H9 (cell line): ENCODE measurements at regions not wholly inside any gene's neighbourhood (a gene's known extent, or its start where the extent isn't known, plus 50 kb on each side); places are given as distances from the start of the nearest gene placed in this dataset.

ENCODE experiments used
- DNase-seq: peaks from one replicate; pipeline ENCODE4 v3.0.0-alpha.2; 2017
- H2AFZ ChIP-seq: one replicate; pipeline ENCODE4 v1.6.1; 2013; ENCODE audit warnings: mild to moderate bottlenecking, low read length, control low read depth, moderate library complexity
- H2AK5ac ChIP-seq: 2 replicates; pipeline ENCODE4 v1.6.1; 2013; ENCODE audit warnings: low read length, control low read depth, mixed read lengths; ENCODE audit not compliant: insufficient read length
- H2BK120ac ChIP-seq: one replicate; pipeline ENCODE4 v1.6.1; 2013; ENCODE audit warnings: low read depth, mild to moderate bottlenecking, low read length, control low read depth, inconsistent platforms; ENCODE audit not compliant: poor library complexity, severe bottlenecking
- H2BK12ac ChIP-seq: 2 replicates; pipeline ENCODE4 v1.6.1; 2013; ENCODE audit warnings: low read length, control low read depth, mixed read lengths, low read depth; ENCODE audit not compliant: insufficient read length
- H2BK15ac ChIP-seq: 2 replicates; pipeline ENCODE4 v1.6.1; 2013; ENCODE audit warnings: low read depth, low read length, control low read depth
- H2BK20ac ChIP-seq: one replicate; pipeline ENCODE4 v1.6.1; 2013; ENCODE audit warnings: low read depth, mild to moderate bottlenecking, low read length, control low read depth, inconsistent platforms; ENCODE audit not compliant: poor library complexity, severe bottlenecking
- H2BK5ac ChIP-seq: 2 replicates; pipeline ENCODE4 v1.6.1; 2013; ENCODE audit warnings: low read length, control low read depth, mixed read lengths; ENCODE audit not compliant: insufficient read length
- H3K14ac ChIP-seq: 2 replicates; pipeline ENCODE4 v1.6.1; 2013; ENCODE audit warnings: low read length, control low read depth; ENCODE audit not compliant: insufficient read depth
- H3K18ac ChIP-seq: 2 replicates; pipeline ENCODE4 v1.6.1; 2013; ENCODE audit warnings: low read depth, mild to moderate bottlenecking, mixed read lengths, low read length, control low read depth; ENCODE audit not compliant: insufficient read length
- H3K23ac ChIP-seq: 2 replicates; pipeline ENCODE4 v1.6.1; 2013; ENCODE audit warnings: low read length, control low read depth, mixed read lengths, low read depth; ENCODE audit not compliant: insufficient read length
- H3K23me2 ChIP-seq: 2 replicates; pipeline ENCODE4 v1.6.1; 2013; ENCODE audit warnings: low read depth, mild to moderate bottlenecking, mixed read lengths, low read length, control low read depth; ENCODE audit not compliant: insufficient read length, poor library complexity, severe bottlenecking
- H3K27ac ChIP-seq: 2 replicates; pipeline ENCODE4 v1.5.1; 2013; ENCODE audit warnings: low read length, control low read depth, mixed read lengths, low read depth; ENCODE audit not compliant: insufficient read length
- H3K27me3 ChIP-seq: 2 replicates; pipeline ENCODE4 v1.6.1; 2013; ENCODE audit warnings: low read length, control low read depth, inconsistent platforms; ENCODE audit not compliant: insufficient read depth
- H3K4ac ChIP-seq: 2 replicates; pipeline ENCODE4 v1.6.1; 2013; ENCODE audit warnings: low read depth, mild to moderate bottlenecking, control low read depth, inconsistent platforms, low read length, moderate library complexity
- H3K4me1 ChIP-seq: 2 replicates; pipeline ENCODE4 v1.6.1; 2013; ENCODE audit warnings: low read length, control low read depth, inconsistent platforms; ENCODE audit not compliant: insufficient read depth
- H3K4me2 ChIP-seq: 2 replicates; pipeline ENCODE4 v1.6.1; 2013; ENCODE audit warnings: low read length, control low read depth, mixed read lengths; ENCODE audit not compliant: insufficient read length, insufficient read depth
- H3K56ac ChIP-seq: 2 replicates; pipeline ENCODE4 v1.6.1; 2013; ENCODE audit warnings: low read depth, mild to moderate bottlenecking, mixed read lengths, low read length, control low read depth; ENCODE audit not compliant: insufficient read length
- H3K79me1 ChIP-seq: 2 replicates; pipeline ENCODE4 v1.6.1; 2013; ENCODE audit warnings: low read depth, mild to moderate bottlenecking, moderate library complexity, low read length, control low read depth, inconsistent platforms; ENCODE audit not compliant: insufficient read depth, poor library complexity, severe bottlenecking
- H3K79me2 ChIP-seq: 2 replicates; pipeline ENCODE4 v1.6.1; 2013; ENCODE audit warnings: low read length, control low read depth, inconsistent platforms; ENCODE audit not compliant: insufficient read depth
- H3K9ac ChIP-seq: 2 replicates; pipeline ENCODE4 v1.6.1; 2013; ENCODE audit warnings: low read length, control low read depth, mixed read lengths; ENCODE audit not compliant: insufficient read length; ENCODE audit errors: extremely low read depth
- H3K9me3 ChIP-seq: one replicate; pipeline ENCODE4 v1.6.1; 2013; ENCODE audit warnings: low read depth, low read length, inconsistent platforms; ENCODE audit not compliant: control insufficient read depth
- H3T11ph ChIP-seq: one replicate; pipeline ENCODE4 v1.6.1; 2013; ENCODE audit warnings: mild to moderate bottlenecking, low read length, control low read depth, inconsistent platforms
- H4K20me1 ChIP-seq: one replicate; pipeline ENCODE4 v1.6.1; 2013; ENCODE audit not compliant: control insufficient read depth, insufficient read length, insufficient read depth
- H4K5ac ChIP-seq: 2 replicates; pipeline ENCODE4 v1.6.1; 2013; ENCODE audit warnings: low read depth, mild to moderate bottlenecking, mixed read lengths, low read length, control low read depth; ENCODE audit not compliant: insufficient read length
- H4K8ac ChIP-seq: replicated peaks from 2 replicates; pipeline ENCODE4 v1.6.1; 2013; ENCODE audit warnings: low read length, control low read depth, mixed read lengths, low read depth; ENCODE audit not compliant: insufficient read length
- H4K91ac ChIP-seq: 2 replicates; pipeline ENCODE4 v1.6.1; 2013; ENCODE audit warnings: low read depth, mild to moderate bottlenecking, moderate library complexity, mixed read lengths, low read length, control low read depth; ENCODE audit not compliant: insufficient read length
- H3K27ac Mint-ChIP-seq, 3 experiments: 2 replicates in 2 of 3; 3 replicates in 1 of 3; pipeline ENCODE4 v1.8.0; 2020 to 2021; ENCODE audit warnings: mixed read lengths in 3 of 3, mild to moderate bottlenecking in 1 of 3, moderate library complexity in 1 of 3
- H3K27me3 Mint-ChIP-seq: 2 replicates; pipeline ENCODE4 v1.8.0; 2021; ENCODE audit warnings: low read depth, mild to moderate bottlenecking, moderate library complexity, mixed read lengths
- H3K36me3 Mint-ChIP-seq, 3 experiments: 2 replicates in 2 of 3; 3 replicates in 1 of 3; pipeline ENCODE4 v1.8.0; 2020 to 2021; ENCODE audit warnings: low read depth in 3 of 3, mixed read lengths in 3 of 3; ENCODE audit not compliant: insufficient read depth in 1 of 3
- H3K4me1 Mint-ChIP-seq, 2 experiments: 2 replicates each; pipeline ENCODE4 v1.8.0; 2020; ENCODE audit warnings: mixed read lengths in 2 of 2
- H3K4me3 Mint-ChIP-seq, 2 experiments: 2 replicates in 1 of 2; 3 replicates in 1 of 2; pipeline ENCODE4 v1.8.0; 2020 to 2021; ENCODE audit warnings: mild to moderate bottlenecking in 2 of 2, mixed read lengths in 2 of 2, moderate library complexity in 1 of 2
- H3K9me3 Mint-ChIP-seq, 2 experiments: 2 replicates in 1 of 2; 3 replicates in 1 of 2; pipeline ENCODE4 v1.8.0; 2020; ENCODE audit warnings: mild to moderate bottlenecking in 2 of 2, mixed read lengths in 2 of 2, moderate library complexity in 1 of 2
- WGBS: extraction: QIAGEN DNeasy Blood & Tissue Kit; methylation state at CpG from one replicate; pipeline ENCODE4 v1.1.7; 2013; ENCODE audit warnings: missing lambda C conversion rate, low lambda C conversion rate, mixed read lengths; ENCODE audit not compliant: insufficient read length; ENCODE audit errors: extremely low coverage; 5-methylcytosine and 5-hydroxymethylcytosine counted together
- TF ChIP-seq, protein P1 (sequence below): fragments of 200-600 bp; sonication (generic); conservative IDR thresholded peaks from 3 replicates; pipeline ENCODE4 v1.8.0; 2021; ENCODE audit warnings: antibody characterized with exemption, mild to moderate bottlenecking

DNA sequence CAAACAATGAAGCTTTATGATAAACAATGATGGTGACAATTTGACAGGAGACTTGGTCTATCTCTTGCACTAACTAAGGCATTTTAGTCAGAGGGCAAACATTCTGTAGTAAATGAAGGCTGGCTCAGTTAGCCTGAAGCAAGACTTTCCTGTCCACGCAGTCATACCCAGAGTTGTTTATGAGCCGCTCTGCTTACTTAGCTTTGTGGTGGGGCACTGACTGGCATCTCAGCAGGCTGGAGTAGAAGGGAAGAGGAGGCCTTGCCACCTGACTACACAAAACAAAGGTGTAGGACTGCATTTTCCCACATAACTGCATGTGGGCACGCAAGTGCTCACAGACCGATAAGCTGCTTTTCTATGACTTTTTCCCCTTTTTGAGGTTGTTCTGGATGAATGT is 133.7 kb upstream of the EPB41L4A start:
- Histone ChIP-seq H3K79me1 (no peaks in the 10 kb centered on the region), H3K4me2 (no peak overlapping the region), H3K27ac (no peak overlapping the region), H4K91ac (no peak overlapping the region), H3K23ac (no peak overlapping the region), H2BK120ac (no peak overlapping the region), H3K9ac (no peak overlapping the region), H2BK15ac (no peak overlapping the region), H2AFZ (no peak overlapping the region), H4K20me1 (no peaks in the 10 kb centered on the region), H3K4me1 (no peaks in the 10 kb centered on the region), H3K23me2 (no peaks in the 10 kb centered on the region), H2BK5ac (no peak overlapping the region), H2AK5ac (no peak overlapping the region), H3T11ph (no peak overlapping the region), H2BK12ac (no peak overlapping the region), H3K56ac (no peak overlapping the region), H3K14ac (no peak overlapping the region), H4K5ac (no peak overlapping the region), H3K9me3 (no peaks in the 10 kb centered on the region), H4K8ac (no peak overlapping the region), H3K4ac (no peak overlapping the region), H3K18ac (no peak overlapping the region), H2BK20ac (no peak overlapping the region), H3K27me3 (no peaks in the 10 kb centered on the region), H3K79me2 (no peaks in the 10 kb centered on the region)
- TF ChIP-seq, protein P1, sequence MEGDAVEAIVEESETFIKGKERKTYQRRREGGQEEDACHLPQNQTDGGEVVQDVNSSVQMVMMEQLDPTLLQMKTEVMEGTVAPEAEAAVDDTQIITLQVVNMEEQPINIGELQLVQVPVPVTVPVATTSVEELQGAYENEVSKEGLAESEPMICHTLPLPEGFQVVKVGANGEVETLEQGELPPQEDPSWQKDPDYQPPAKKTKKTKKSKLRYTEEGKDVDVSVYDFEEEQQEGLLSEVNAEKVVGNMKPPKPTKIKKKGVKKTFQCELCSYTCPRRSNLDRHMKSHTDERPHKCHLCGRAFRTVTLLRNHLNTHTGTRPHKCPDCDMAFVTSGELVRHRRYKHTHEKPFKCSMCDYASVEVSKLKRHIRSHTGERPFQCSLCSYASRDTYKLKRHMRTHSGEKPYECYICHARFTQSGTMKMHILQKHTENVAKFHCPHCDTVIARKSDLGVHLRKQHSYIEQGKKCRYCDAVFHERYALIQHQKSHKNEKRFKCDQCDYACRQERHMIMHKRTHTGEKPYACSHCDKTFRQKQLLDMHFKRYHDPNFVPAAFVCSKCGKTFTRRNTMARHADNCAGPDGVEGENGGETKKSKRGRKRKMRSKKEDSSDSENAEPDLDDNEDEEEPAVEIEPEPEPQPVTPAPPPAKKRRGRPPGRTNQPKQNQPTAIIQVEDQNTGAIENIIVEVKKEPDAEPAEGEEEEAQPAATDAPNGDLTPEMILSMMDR = no peak
- H3K4me3 Mint-ChIP-seq = no peak overlapping the region
- DNase-seq = no peak
- H3K36me3 Mint-ChIP-seq = no peaks in the 10 kb centered on the region
- H3K27me3 Mint-ChIP-seq = no peaks in the 10 kb centered on the region; the same call in 1 of the 2 replicates
- no peak overlapping the region for H3K27ac Mint-ChIP-seq
- no peaks in the 10 kb centered on the region for H3K9me3 Mint-ChIP-seq
- no CpG with 5 or more reads among the region's 4 CpGs for WGBS
- no peaks in the 10 kb centered on the region for H3K4me1 Mint-ChIP-seq
